Neural crest cell (in vitro differentiated cells): ENCODE measurements at regions not wholly inside any gene's neighbourhood (a gene's known extent, or its start where the extent isn't known, plus 50 kb on each side); places are given as distances from the start of the nearest gene placed in this dataset.

Experiments
- DNase-seq: peaks from one replicate; pipeline ENCODE4 v3.0.0; 2021; ENCODE audit warnings: low read depth, mixed read lengths, low spot score
- H3K27ac Mint-ChIP-seq: one replicate; pipeline ENCODE4 v1.8.0; 2021; ENCODE audit warnings: mild to moderate bottlenecking, mixed read lengths; ENCODE audit not compliant: unreplicated experiment
- H3K27me3 Mint-ChIP-seq: 2 replicates; pipeline ENCODE4 v1.8.0; 2021; ENCODE audit warnings: low read depth, mild to moderate bottlenecking, mixed read lengths
- H3K36me3 Mint-ChIP-seq: 2 replicates; pipeline ENCODE4 v1.8.0; 2021; ENCODE audit warnings: low read depth, mild to moderate bottlenecking, mixed read lengths
- H3K4me1 Mint-ChIP-seq: 2 replicates; pipeline ENCODE4 v1.8.0; 2021; ENCODE audit warnings: mixed read lengths
- H3K4me3 Mint-ChIP-seq: one replicate; pipeline ENCODE4 v1.8.0; 2021; ENCODE audit warnings: mild to moderate bottlenecking, mixed read lengths
- H3K9me3 Mint-ChIP-seq: 2 replicates; pipeline ENCODE4 v1.8.0; 2021; ENCODE audit warnings: mixed read lengths
- CTCF ChIP-seq: fragments of 200-600 bp; sonication (generic); conservative IDR thresholded peaks from 2 replicates; pipeline ENCODE4 v1.5.0; 2021; ENCODE audit warnings: antibody characterized with exemption, mild to moderate bottlenecking

DNA sequence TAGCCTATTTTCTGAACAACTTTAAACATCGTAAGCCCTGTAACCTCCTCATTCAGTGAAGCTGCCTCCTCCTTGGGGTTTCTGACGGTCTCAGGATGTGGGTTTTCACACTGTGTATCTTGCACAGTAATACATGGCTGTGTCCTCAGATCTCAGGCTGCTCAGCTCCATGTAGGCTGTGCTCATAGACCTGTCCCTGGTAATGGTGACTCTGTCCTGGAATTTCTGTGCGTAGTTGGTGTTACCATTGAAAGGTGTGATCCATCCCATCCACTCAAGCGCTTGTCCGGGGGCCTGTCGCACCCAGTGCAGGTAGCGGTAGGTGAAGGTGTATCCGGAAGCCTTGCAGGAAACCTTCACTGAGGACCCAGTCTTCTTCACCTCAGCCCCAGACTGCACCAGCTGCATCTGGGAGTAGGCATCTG lies 980.5 kb downstream of the TMEM121 start:
- no peak overlapping the region for H3K4me3 Mint-ChIP-seq
- DNase-seq = no peak
- H3K9me3 Mint-ChIP-seq = peaks cover 22% of the 10 kb centered on the region
- TF ChIP-seq CTCF = no peak
- H3K4me1 Mint-ChIP-seq = no peaks in the 10 kb centered on the region
- no peak overlapping the region for H3K27ac Mint-ChIP-seq
- peaks cover 15% of the 10 kb centered on the region for H3K36me3 Mint-ChIP-seq
- H3K27me3 Mint-ChIP-seq = no peaks in the 10 kb centered on the region

DNA sequence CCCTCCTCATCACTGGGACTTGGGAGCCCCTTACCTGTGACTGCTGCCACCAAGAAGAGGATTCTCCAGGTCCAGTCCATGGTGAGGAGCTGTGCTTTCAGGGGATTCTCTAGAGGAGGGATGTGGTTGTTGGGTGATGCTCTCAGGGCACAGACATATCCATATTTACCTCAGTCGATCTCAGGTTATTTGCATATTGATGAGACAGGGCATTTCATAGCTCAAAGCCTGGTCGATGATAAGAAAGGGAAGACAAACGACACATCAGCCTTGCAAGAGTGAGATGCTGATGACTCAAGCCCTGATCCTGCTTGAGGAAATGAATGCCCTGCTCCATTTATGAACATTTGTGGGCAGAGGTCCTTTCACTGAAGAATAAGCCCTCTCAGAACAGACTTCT lies 981.0 kb downstream of the TMEM121 start:
- TF ChIP-seq CTCF = no peak
- peaks cover 15% of the 10 kb centered on the region for H3K36me3 Mint-ChIP-seq
- H3K27me3 Mint-ChIP-seq = no peaks in the 10 kb centered on the region
- H3K4me1 Mint-ChIP-seq = no peaks in the 10 kb centered on the region
- no peak overlapping the region for H3K4me3 Mint-ChIP-seq
- no peak for DNase-seq
- H3K9me3 Mint-ChIP-seq = peaks cover 22% of the 10 kb centered on the region
- H3K27ac Mint-ChIP-seq = no peak overlapping the region

DNA sequence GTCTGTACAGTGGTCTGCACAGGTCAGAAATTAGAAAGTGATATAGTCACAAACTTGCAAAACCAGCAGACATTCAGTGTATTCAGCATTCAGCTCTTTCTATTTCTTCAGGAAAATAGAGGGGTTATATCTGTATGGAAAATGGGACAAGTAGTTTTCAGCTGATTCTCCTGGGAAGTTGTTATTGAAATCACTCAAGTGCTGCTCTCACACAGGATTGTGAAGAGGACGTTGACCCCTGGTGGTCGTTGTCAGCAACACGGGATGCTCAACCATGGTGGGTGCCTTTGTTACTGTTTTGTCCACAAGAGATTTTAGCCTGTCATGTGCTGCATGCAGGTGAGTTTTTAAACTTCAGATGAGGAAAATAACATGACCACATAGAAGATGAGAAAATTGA lies 981.8 kb downstream of the TMEM121 start:
- Mint-ChIP-seq H3K27ac (no peak overlapping the region), H3K4me3 (no peak overlapping the region), H3K4me1 (no peaks in the 10 kb centered on the region), H3K27me3 (no peaks in the 10 kb centered on the region), H3K9me3 (peaks cover 22% of the 10 kb centered on the region), H3K36me3 (peaks cover 16% of the 10 kb centered on the region)
- no peak for DNase-seq
- no peak for TF ChIP-seq CTCF

DNA sequence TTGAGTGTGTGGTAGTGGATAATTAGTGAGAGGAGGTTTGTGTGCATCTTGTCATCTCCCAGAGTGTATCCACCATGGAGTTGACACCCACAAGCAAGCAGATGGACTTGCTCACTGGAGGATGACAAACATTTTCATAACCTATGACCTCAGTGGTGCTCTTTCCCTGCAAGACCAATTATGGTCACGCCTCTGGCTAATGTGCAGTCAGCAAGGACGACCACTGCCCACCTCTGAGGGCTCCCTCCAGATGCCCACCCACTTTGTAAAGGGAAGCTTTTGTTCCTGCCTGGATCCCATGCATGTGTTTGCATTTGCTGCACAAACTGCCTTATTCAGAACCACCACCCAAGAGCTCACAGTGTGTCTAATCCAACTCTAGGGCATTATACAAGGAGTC lies 982.8 kb downstream of the TMEM121 start:
- H3K27ac Mint-ChIP-seq = no peak overlapping the region
- no peak overlapping the region for H3K4me3 Mint-ChIP-seq
- H3K27me3 Mint-ChIP-seq = no peaks in the 10 kb centered on the region
- DNase-seq = no peak
- peaks cover 24% of the 10 kb centered on the region for H3K9me3 Mint-ChIP-seq
- peaks cover 16% of the 10 kb centered on the region for H3K36me3 Mint-ChIP-seq
- TF ChIP-seq CTCF = no peak
- H3K4me1 Mint-ChIP-seq = no peaks in the 10 kb centered on the region

GRCh38 chr14:106509807-106510206 lies 983.4 kb downstream of the TMEM121 start:
- peaks cover 23% of the 10 kb centered on the region for H3K9me3 Mint-ChIP-seq

More at GRCh38 chr14:106509807-106510206, 983.4 kb downstream of the TMEM121 start:
- H3K27me3 Mint-ChIP-seq = no peaks in the 10 kb centered on the region
- peaks cover 16% of the 10 kb centered on the region for H3K36me3 Mint-ChIP-seq
- no peak for TF ChIP-seq CTCF
- H3K4me1 Mint-ChIP-seq = no peaks in the 10 kb centered on the region
- H3K27ac Mint-ChIP-seq = no peak overlapping the region
- no peak overlapping the region for H3K4me3 Mint-ChIP-seq
- no peak for DNase-seq
